Neural progenitor cell (in vitro differentiated cells): ENCODE measurements at regions not wholly inside any gene's neighbourhood (a gene's known extent, or its start where the extent isn't known, plus 50 kb on each side); places are given as distances from the start of the nearest gene placed in this dataset.

Source experiments
- DNase-seq: peaks from one replicate; pipeline ENCODE4 v3.0.0-alpha.2; 2016; ENCODE audit warnings: low spot score
- H2AFZ ChIP-seq: fragments of 200-600 bp; sonication (generic); replicated peaks from 2 replicates; pipeline ENCODE4 v1.6.1; 2016; ENCODE audit warnings: antibody characterized with exemption
- H3F3A ChIP-seq: fragments of 200-600 bp; sonication (generic); 2 replicates; pipeline ENCODE4 v1.6.1; 2016; ENCODE audit warnings: antibody characterized with exemption, low read depth
- H3K27ac ChIP-seq: fragments of 200-600 bp; sonication (generic); 2 replicates; pipeline ENCODE4 v1.5.1; 2016; ENCODE audit warnings: mild to moderate bottlenecking
- H3K27me3 ChIP-seq: fragments of 200-600 bp; sonication (generic); 2 replicates; pipeline ENCODE4 v1.6.1; 2016; ENCODE audit warnings: mild to moderate bottlenecking, moderate library complexity
- H3K36me3 ChIP-seq: fragments of 200-600 bp; sonication (generic); 2 replicates; pipeline ENCODE4 v1.5.1; 2016
- H3K4me1 ChIP-seq: fragments of 200-600 bp; sonication (generic); 2 replicates; pipeline ENCODE4 v1.6.1; 2016; ENCODE audit warnings: mixed run types
- H3K4me2 ChIP-seq: fragments of 200-600 bp; sonication (generic); 2 replicates; pipeline ENCODE4 v1.6.1; 2016
- H3K4me3 ChIP-seq: fragments of 200-600 bp; sonication (generic); 2 replicates; pipeline ENCODE4 v1.5.1; 2016
- H3K79me2 ChIP-seq: fragments of 200-600 bp; sonication (generic); 2 replicates; pipeline ENCODE4 v1.6.1; 2016; ENCODE audit warnings: low read depth
- H3K9ac ChIP-seq: fragments of 200-600 bp; sonication (generic); 2 replicates; pipeline ENCODE4 v1.6.1; 2016
- H3K9me3 ChIP-seq: fragments of 200-600 bp; sonication (generic); 2 replicates; pipeline ENCODE4 v1.5.1; 2016; ENCODE audit warnings: low read depth
- H4K20me1 ChIP-seq: fragments of 200-600 bp; sonication (generic); 2 replicates; pipeline ENCODE4 v1.6.1; 2016; ENCODE audit warnings: low read depth
- H3K27ac Mint-ChIP-seq: 3 replicates; pipeline ENCODE4 v1.8.0; 2021; ENCODE audit warnings: mixed read lengths
- H3K27me3 Mint-ChIP-seq: 2 replicates; pipeline ENCODE4 v1.8.0; 2022; ENCODE audit warnings: low read depth, mild to moderate bottlenecking, inconsistent platforms, moderate library complexity, mixed read lengths; ENCODE audit not compliant: insufficient read depth
- H3K36me3 Mint-ChIP-seq: 3 replicates; pipeline ENCODE4 v1.8.0; 2021; ENCODE audit warnings: mixed read lengths
- H3K4me1 Mint-ChIP-seq: 3 replicates; pipeline ENCODE4 v1.8.0; 2021; ENCODE audit warnings: mixed read lengths
- H3K4me3 Mint-ChIP-seq: 3 replicates; pipeline ENCODE4 v1.8.0; 2021; ENCODE audit warnings: mild to moderate bottlenecking, moderate library complexity, mixed read lengths
- H3K9me3 Mint-ChIP-seq: 3 replicates; pipeline ENCODE4 v1.8.0; 2020; ENCODE audit warnings: mixed read lengths
- EZH2 ChIP-seq: fragments of 200-600 bp; sonication (generic); IDR thresholded peaks from 2 replicates; pipeline ENCODE4 v1.6.1; 2017; ENCODE audit warnings: antibody characterized with exemption, mild to moderate bottlenecking, moderate library complexity
- EZH2phosphoT487 ChIP-seq: fragments of 200-600 bp; sonication (generic); IDR thresholded peaks from 2 replicates; pipeline ENCODE4 v1.6.1; 2017; ENCODE audit warnings: antibody characterized with exemption
- TF ChIP-seq, protein P1 (sequence below): fragments of 200-600 bp; sonication (generic); IDR thresholded peaks from 2 replicates; pipeline ENCODE4 v1.5.1; 2017; ENCODE audit warnings: antibody characterized with exemption, mild to moderate bottlenecking

- H3K4me1 Mint-ChIP-seq: no peaks in the 10 kb centered on the region
- H3K9me3 ChIP-seq: no peaks in the 10 kb centered on the region
- DNase-seq: no peak
These were observed 526.2 kb downstream of the TBC1D22A start for GRCh38 chr22:47288680-47289079.

DNA sequence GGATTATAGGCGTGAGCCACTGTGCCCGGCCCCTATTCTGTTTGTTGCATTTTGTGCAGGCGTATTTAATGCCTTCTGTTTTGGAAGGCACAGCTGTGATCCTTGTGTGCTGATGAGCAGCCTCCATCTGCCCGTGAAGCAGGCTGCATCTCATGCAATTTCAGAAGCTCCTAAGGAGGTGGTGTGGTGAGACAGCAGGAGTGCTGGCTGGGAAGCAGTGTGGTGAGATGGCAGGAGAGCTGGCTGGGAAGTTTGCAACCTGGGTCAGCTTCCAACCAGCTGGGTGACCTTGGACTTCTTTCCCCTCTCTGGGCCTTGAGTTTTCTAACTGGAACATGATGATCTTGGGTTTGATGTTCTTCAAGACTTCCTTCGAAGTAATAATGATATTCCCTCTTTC, 525.1 kb downstream of the TBC1D22A start:
- no peaks in the 10 kb centered on the region for H3F3A ChIP-seq
- H3K27ac ChIP-seq: no peak overlapping the region
- H3K27ac Mint-ChIP-seq: no peak overlapping the region
- H3K9me3 Mint-ChIP-seq: peaks cover 16% of the 10 kb centered on the region
- H3K4me1 Mint-ChIP-seq: no peaks in the 10 kb centered on the region
- H3K9me3 ChIP-seq: no peaks in the 10 kb centered on the region
- H2AFZ ChIP-seq: no peak overlapping the region
- H3K4me2 ChIP-seq: no peak overlapping the region
- H4K20me1 ChIP-seq: no peaks in the 10 kb centered on the region
- no peaks in the 10 kb centered on the region for H3K4me1 ChIP-seq
- TF ChIP-seq EZH2 (no peak), EZH2phosphoT487 (no peak)
- TF ChIP-seq, protein P1, sequence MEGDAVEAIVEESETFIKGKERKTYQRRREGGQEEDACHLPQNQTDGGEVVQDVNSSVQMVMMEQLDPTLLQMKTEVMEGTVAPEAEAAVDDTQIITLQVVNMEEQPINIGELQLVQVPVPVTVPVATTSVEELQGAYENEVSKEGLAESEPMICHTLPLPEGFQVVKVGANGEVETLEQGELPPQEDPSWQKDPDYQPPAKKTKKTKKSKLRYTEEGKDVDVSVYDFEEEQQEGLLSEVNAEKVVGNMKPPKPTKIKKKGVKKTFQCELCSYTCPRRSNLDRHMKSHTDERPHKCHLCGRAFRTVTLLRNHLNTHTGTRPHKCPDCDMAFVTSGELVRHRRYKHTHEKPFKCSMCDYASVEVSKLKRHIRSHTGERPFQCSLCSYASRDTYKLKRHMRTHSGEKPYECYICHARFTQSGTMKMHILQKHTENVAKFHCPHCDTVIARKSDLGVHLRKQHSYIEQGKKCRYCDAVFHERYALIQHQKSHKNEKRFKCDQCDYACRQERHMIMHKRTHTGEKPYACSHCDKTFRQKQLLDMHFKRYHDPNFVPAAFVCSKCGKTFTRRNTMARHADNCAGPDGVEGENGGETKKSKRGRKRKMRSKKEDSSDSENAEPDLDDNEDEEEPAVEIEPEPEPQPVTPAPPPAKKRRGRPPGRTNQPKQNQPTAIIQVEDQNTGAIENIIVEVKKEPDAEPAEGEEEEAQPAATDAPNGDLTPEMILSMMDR: no peak
- H3K27me3 Mint-ChIP-seq: peaks cover 10% of the 10 kb centered on the region
- no peak for DNase-seq
- no peak overlapping the region for H3K9ac ChIP-seq
- no peak overlapping the region for H3K4me3 ChIP-seq
- H3K36me3 Mint-ChIP-seq: no peaks in the 10 kb centered on the region
- no peak overlapping the region for H3K4me3 Mint-ChIP-seq
- H3K79me2 ChIP-seq: no peaks in the 10 kb centered on the region
- H3K36me3 ChIP-seq: no peaks in the 10 kb centered on the region
- no peaks in the 10 kb centered on the region for H3K27me3 ChIP-seq

More at GRCh38 chr22:47288680-47289079, 526.2 kb downstream of the TBC1D22A start:
- no peaks in the 10 kb centered on the region for H3K4me1 ChIP-seq
- H3K79me2 ChIP-seq: no peaks in the 10 kb centered on the region
- no peaks in the 10 kb centered on the region for H3K36me3 Mint-ChIP-seq
- H3K4me3 Mint-ChIP-seq: no peak overlapping the region
- no peaks in the 10 kb centered on the region for H3K36me3 ChIP-seq
- H3F3A ChIP-seq: no peaks in the 10 kb centered on the region
- H3K27ac ChIP-seq: no peak overlapping the region
- no peaks in the 10 kb centered on the region for H3K27me3 ChIP-seq
- no peaks in the 10 kb centered on the region for H4K20me1 ChIP-seq
- TF ChIP-seq, protein P1: no peak
- TF ChIP-seq EZH2phosphoT487: no peak
- no peak for TF ChIP-seq EZH2
- no peak overlapping the region for H3K27ac Mint-ChIP-seq
- peaks cover 16% of the 10 kb centered on the region for H3K27me3 Mint-ChIP-seq
- no peak overlapping the region for H3K4me2 ChIP-seq
- H3K9me3 Mint-ChIP-seq: peaks cover 24% of the 10 kb centered on the region
- no peak overlapping the region for H3K9ac ChIP-seq
- no peak overlapping the region for H3K4me3 ChIP-seq
- no peak overlapping the region for H2AFZ ChIP-seq

DNA sequence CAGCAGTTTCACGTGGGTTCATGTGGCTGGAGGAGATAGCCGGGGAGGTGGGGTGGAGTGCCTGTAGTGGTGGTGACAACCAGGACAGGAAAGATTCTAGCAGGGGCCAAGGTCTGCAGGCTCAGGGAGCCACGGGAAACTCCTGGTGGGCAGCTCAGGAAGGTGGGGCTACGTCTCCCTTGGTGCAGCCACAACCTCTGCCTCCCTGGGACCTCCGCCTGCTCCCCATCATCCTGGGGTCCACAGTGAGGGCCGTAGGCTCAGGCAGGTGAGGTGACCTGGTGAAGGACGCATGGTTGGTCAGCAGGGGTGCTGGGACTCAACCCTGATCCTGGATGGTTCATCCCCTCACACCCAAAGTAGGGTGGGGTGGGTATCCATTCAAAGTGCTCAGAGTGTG, 524.1 kb downstream of the TBC1D22A start:
- TF ChIP-seq EZH2 (no peak), EZH2phosphoT487 (no peak)
- TF ChIP-seq, protein P1: no peak
- Histone ChIP-seq H3K9me3 (no peaks in the 10 kb centered on the region), H3K79me2 (no peaks in the 10 kb centered on the region), H3K4me2 (no peak overlapping the region), H3K9ac (no peak overlapping the region), H2AFZ (no peak overlapping the region), H3K4me1 (no peaks in the 10 kb centered on the region), H3K4me3 (no peak overlapping the region), H3K36me3 (no peaks in the 10 kb centered on the region), H3K27ac (no peak overlapping the region), H3K27me3 (no peaks in the 10 kb centered on the region), H3F3A (no peaks in the 10 kb centered on the region), H4K20me1 (no peaks in the 10 kb centered on the region)
- Mint-ChIP-seq H3K4me3 (no peak overlapping the region), H3K27ac (no peak overlapping the region), H3K27me3 (peaks cover 13% of the 10 kb centered on the region), H3K4me1 (no peaks in the 10 kb centered on the region), H3K9me3 (peaks cover 16% of the 10 kb centered on the region), H3K36me3 (no peaks in the 10 kb centered on the region)
- DNase-seq: no peak
